Body of pancreas (tissue), 4 donors: ENCODE measurements at regions not wholly inside any gene's neighbourhood (a gene's known extent, or its start where the extent isn't known, plus 50 kb on each side); places are given as distances from the start of the nearest gene placed in this dataset.

Experiments
- ATAC-seq: fragments of 150-250 bp; one replicate; pipeline ENCODE4 v1.9.1; 2016
- DNase-seq, 4 donors: peaks; one replicate each; pipeline ENCODE4 v3.0.0-alpha.2; 2019
- H3K27ac ChIP-seq, 4 donors: fragments of 200-600 bp; sonication (generic); 1 replicate in 3 of 4; 2 replicates in 1 of 4; pipeline versions ENCODE4 v1.5.1 to v1.6.1; 2016 to 2019; ENCODE audit warnings: mild to moderate bottlenecking in 1 of 4, mixed read lengths in 1 of 4, moderate library complexity in 1 of 4
- H3K27me3 ChIP-seq, 2 donors: fragments of 200-600 bp; sonication (generic); one replicate each; pipeline ENCODE4 v1.6.0; 2016; ENCODE audit warnings: mild to moderate bottlenecking in 1 of 2
- H3K36me3 ChIP-seq, 2 donors: fragments of 200-600 bp; sonication (generic); replicated peaks in 1 of 2; 2 replicates each; pipeline ENCODE4 v1.5.1; 2016; ENCODE audit warnings: low read depth in 2 of 2; ENCODE audit not compliant: insufficient read depth in 1 of 2
- H3K4me1 ChIP-seq: fragments of 200-600 bp; sonication (generic); one replicate; pipeline ENCODE4 v1.6.0; 2016
- H3K4me3 ChIP-seq, 2 donors: fragments of 200-600 bp; sonication (generic); 1 replicate in 1 of 2; 2 replicates in 1 of 2; pipeline ENCODE4 v1.5.1; 2016 to 2019
- H3K9me3 ChIP-seq, 3 donors: fragments of 200-600 bp; sonication (generic); 1 replicate in 2 of 3; 2 replicates in 1 of 3; pipeline ENCODE4 v1.5.1; 2016
- CTCF ChIP-seq, 7 experiments: fragments of 450-650 bp in 4 of 7; fragments of 200-600 bp in 3 of 7; sonication (generic) in 3 of 7; IDR thresholded peaks; one replicate each; pipeline ENCODE4 v1.5.1; 2016 to 2019; ENCODE audit warnings: antibody characterized with exemption in 7 of 7
- POLR2A ChIP-seq, 3 donors: fragments of 450-650 bp; IDR thresholded peaks; one replicate each; pipeline ENCODE4 v1.6.1; 2016; ENCODE audit warnings: antibody characterized with exemption in 3 of 3, mild to moderate bottlenecking in 2 of 3
- WGBS, 2 donors: methylation state at CpG; one replicate each; pipeline ENCODE4 v1.1.5; 2017; 5-methylcytosine and 5-hydroxymethylcytosine counted together
- intact Hi-C: fragments of 100-400 bp; cut with DNase I; formaldehyde crosslinking; loops from one replicate; pipeline ENCODE4 v1.15.1; 2023

- no peaks in the 10 kb centered on the region for H3K36me3 ChIP-seq
- H3K27me3 ChIP-seq, result no peaks in the 10 kb centered on the region
- H3K4me1 ChIP-seq, result no peaks in the 10 kb centered on the region
- ATAC-seq (no peak), DNase-seq (no peak)
- TF ChIP-seq POLR2A (IDR thresholded peaks at IDR 0.05) (no peak), CTCF (IDR thresholded peaks at IDR 0.05) (no peak)
- 63 to 86% methylated on average over 1 of the region's 1 CpG for WGBS, 2 donors
- no peak overlapping the region for H3K4me3 ChIP-seq
- H3K9me3 ChIP-seq, result no peaks in the 10 kb centered on the region
- intact Hi-C loops, result no loop called here
- H3K27ac ChIP-seq, result no peak overlapping the region
Observed at GRCh38 chr7:136702913-136703312, 165.5 kb upstream of the CHRM2 start.

GRCh38 chr7:136698977-136699376 lies 169.5 kb upstream of the CHRM2 start:
- DNase-seq (no peak), ATAC-seq (no peak)
- Histone ChIP-seq H3K9me3 (no peaks in the 10 kb centered on the region), H3K4me1 (peaks cover 5% of the 10 kb centered on the region), H3K4me3 (no peak overlapping the region), H3K27ac (no peak overlapping the region), H3K27me3 (no peaks in the 10 kb centered on the region), H3K36me3 (no peaks in the 10 kb centered on the region)
- intact Hi-C loops, result no loop called here
- TF ChIP-seq CTCF (IDR thresholded peaks at IDR 0.05) (no peak), POLR2A (IDR thresholded peaks at IDR 0.05) (no peak)
- 88 to 89% methylated on average over 2 of the region's 2 CpGs for WGBS, 2 donors

GRCh38 chr7:136698231-136698630 lies 170.2 kb upstream of the CHRM2 start:
- intact Hi-C loops, result no loop called here
- DNase-seq, result no peak
- Histone ChIP-seq H3K9me3 (no peaks in the 10 kb centered on the region), H3K27ac (no peak overlapping the region), H3K27me3 (no peaks in the 10 kb centered on the region), H3K36me3 (no peaks in the 10 kb centered on the region), H3K4me3 (no peak overlapping the region), H3K4me1 (peaks cover 13% of the 10 kb centered on the region)
- no peak for ATAC-seq
- WGBS, 2 donors, result 66 to 78% methylated on average over 3 of the region's 3 CpGs
- no peak for TF ChIP-seq POLR2A (IDR thresholded peaks at IDR 0.05)
- TF ChIP-seq CTCF (IDR thresholded peaks at IDR 0.05), result no peak

- Histone ChIP-seq H3K27me3 (no peaks in the 10 kb centered on the region), H3K36me3 (no peaks in the 10 kb centered on the region), H3K4me1 (peaks cover 15% of the 10 kb centered on the region), H3K9me3 (no peaks in the 10 kb centered on the region), H3K27ac (no peak overlapping the region), H3K4me3 (no peak overlapping the region)
- DNase-seq (no peak), ATAC-seq (no peak)
- 91 to 94% methylated on average over 2 of the region's 2 CpGs for WGBS, 2 donors
- TF ChIP-seq POLR2A (IDR thresholded peaks at IDR 0.05) (no peak), CTCF (IDR thresholded peaks at IDR 0.05) (no peak)
- intact Hi-C loops, result no loop called here
Observed at GRCh38 chr7:136697271-136697670, 171.2 kb upstream of the CHRM2 start.
